Gastroesophageal sphincter (tissue), 4 donors: ENCODE measurements at regions not wholly inside any gene's neighbourhood (a gene's known extent, or its start where the extent isn't known, plus 50 kb on each side); places are given as distances from the start of the nearest gene placed in this dataset.

Source experiments
- ATAC-seq: fragments of 150-250 bp; one replicate; pipeline ENCODE4 v1.9.1; 2016; ENCODE audit warnings: mild to moderate bottlenecking, moderate library complexity
- H3K27ac ChIP-seq, 4 donors: fragments of 200-600 bp; sonication (generic) in 3 of 4; 1 replicate in 3 of 4; 2 replicates in 1 of 4; pipeline ENCODE4 v1.5.1; 2016 to 2019
- H3K27me3 ChIP-seq: fragments of 200-600 bp; sonication (generic); one replicate; pipeline ENCODE4 v1.5.1; 2019
- H3K36me3 ChIP-seq, 2 donors: fragments of 200-600 bp; sonication (generic); one replicate each; pipeline ENCODE4 v1.5.1; 2019; ENCODE audit warnings: control low read depth in 1 of 2
- H3K4me1 ChIP-seq, 3 donors: fragments of 200-600 bp; sonication (generic); 1 replicate in 2 of 3; 2 replicates in 1 of 3; pipeline ENCODE4 v1.5.1; 2016 to 2019; ENCODE audit warnings: control low read depth in 2 of 3
- H3K4me3 ChIP-seq, 2 donors: fragments of 200-600 bp; sonication (generic); one replicate each; pipeline ENCODE4 v1.5.1; 2019; ENCODE audit warnings: mild to moderate bottlenecking in 1 of 2, moderate library complexity in 1 of 2
- H3K9me3 ChIP-seq, 3 donors: fragments of 200-600 bp; sonication (generic); one replicate each; pipeline ENCODE4 v1.5.1; 2017 to 2019; ENCODE audit warnings: control low read depth in 2 of 3
- CTCF ChIP-seq, 4 experiments: fragments of 200-600 bp in 2 of 4; fragments of 450-650 bp in 2 of 4; sonication (generic) in 1 of 4; IDR thresholded peaks; one replicate each; pipeline ENCODE4 v1.5.1; 2017 to 2019; ENCODE audit warnings: antibody characterized with exemption in 4 of 4, mild to moderate bottlenecking in 2 of 4, moderate library complexity in 2 of 4
- EP300 ChIP-seq: sonication (generic); formaldehyde crosslinking; IDR thresholded peaks from one replicate; pipeline ENCODE4 v1.6.1; 2017; ENCODE audit warnings: antibody characterized with exemption, mild to moderate bottlenecking
- POLR2A ChIP-seq, 2 donors: fragments of 450-650 bp; IDR thresholded peaks; one replicate each; pipeline ENCODE4 v1.6.1; 2017; ENCODE audit warnings: antibody characterized with exemption in 2 of 2, mild to moderate bottlenecking in 2 of 2, moderate library complexity in 1 of 2
- POLR2AphosphoS5 ChIP-seq: sonication (generic); formaldehyde crosslinking; IDR thresholded peaks from one replicate; pipeline ENCODE4 v1.6.1; 2017; ENCODE audit warnings: antibody characterized with exemption
- WGBS, 2 donors: methylation state at CpG; one replicate each; pipeline ENCODE4 v1.1.5; 2018; ENCODE audit warnings: low coverage in 1 of 2; 5-methylcytosine and 5-hydroxymethylcytosine counted together

- no peak for TF ChIP-seq CTCF (IDR thresholded peaks at IDR 0.05)
- TF ChIP-seq POLR2AphosphoS5: no peak
- no peak for TF ChIP-seq EP300
- TF ChIP-seq POLR2A (IDR thresholded peaks at IDR 0.05): no peak
- no peaks in the 10 kb centered on the region for H3K27me3 ChIP-seq
- no peak overlapping the region for H3K27ac ChIP-seq
- ATAC-seq: no peak
- 91 to 100% methylated on average over 1 of the region's 1 CpG for WGBS, 2 donors
- no peaks in the 10 kb centered on the region for H3K36me3 ChIP-seq
- H3K4me1 ChIP-seq: no peaks in the 10 kb centered on the region
- H3K9me3 ChIP-seq: no peaks in the 10 kb centered on the region
- H3K4me3 ChIP-seq: no peak overlapping the region
Observed at GRCh38 chr18:25935356-25935755, 155.1 kb downstream of the SS18 start.

GRCh38 chr18:25931126-25931525 lies 159.3 kb downstream of the SS18 start:
- no peaks in the 10 kb centered on the region for H3K9me3 ChIP-seq
- no peak overlapping the region for H3K27ac ChIP-seq
- no peak for ATAC-seq
- no peaks in the 10 kb centered on the region for H3K27me3 ChIP-seq
- no peak overlapping the region for H3K4me3 ChIP-seq
- 94 to 100% methylated on average over 1 of the region's 1 CpG for WGBS, 2 donors
- H3K4me1 ChIP-seq: no peaks in the 10 kb centered on the region
- TF ChIP-seq EP300: no peak
- TF ChIP-seq POLR2AphosphoS5: no peak
- no peak for TF ChIP-seq CTCF (IDR thresholded peaks at IDR 0.05)
- no peak for TF ChIP-seq POLR2A (IDR thresholded peaks at IDR 0.05)
- no peaks in the 10 kb centered on the region for H3K36me3 ChIP-seq

- TF ChIP-seq CTCF (IDR thresholded peaks at IDR 0.05) (no peak), POLR2AphosphoS5 (no peak), POLR2A (IDR thresholded peaks at IDR 0.05) (no peak), EP300 (no peak)
- Histone ChIP-seq H3K27me3 (no peaks in the 10 kb centered on the region), H3K4me1 (no peaks in the 10 kb centered on the region), H3K4me3 (no peak overlapping the region), H3K27ac (no peak overlapping the region), H3K36me3 (no peaks in the 10 kb centered on the region), H3K9me3 (no peaks in the 10 kb centered on the region)
- ATAC-seq: no peak
- 67 to 70% methylated on average over 1 to 2 of the region's 2 CpGs for WGBS, 2 donors
Observed at GRCh38 chr18:25929787-25930186, 160.6 kb downstream of the SS18 start.

GRCh38 chr18:25927830-25928229 lies 162.6 kb downstream of the SS18 start:
- H3K36me3 ChIP-seq: no peaks in the 10 kb centered on the region
- H3K27ac ChIP-seq: no peak overlapping the region
- no peaks in the 10 kb centered on the region for H3K9me3 ChIP-seq
- H3K4me1 ChIP-seq: no peaks in the 10 kb centered on the region
- ATAC-seq: no peak
- WGBS, 2 donors: 72 to 74% methylated on average over 2 of the region's 2 CpGs
- H3K27me3 ChIP-seq: no peaks in the 10 kb centered on the region
- no peak for TF ChIP-seq EP300
- no peak for TF ChIP-seq POLR2A (IDR thresholded peaks at IDR 0.05)
- TF ChIP-seq CTCF (IDR thresholded peaks at IDR 0.05): no peak
- TF ChIP-seq POLR2AphosphoS5: no peak
- no peak overlapping the region for H3K4me3 ChIP-seq

GRCh38 chr18:25923193-25923592 lies 167.2 kb downstream of the SS18 start:
- H3K4me1 ChIP-seq: no peaks in the 10 kb centered on the region
- no peak for ATAC-seq
- no peaks in the 10 kb centered on the region for H3K27me3 ChIP-seq
- no peak overlapping the region for H3K27ac ChIP-seq
- no peaks in the 10 kb centered on the region for H3K36me3 ChIP-seq
- no peaks in the 10 kb centered on the region for H3K9me3 ChIP-seq
- 96 to 100% methylated on average over 3 to 4 of the region's 4 CpGs for WGBS, 2 donors
- no peak for TF ChIP-seq POLR2AphosphoS5
- no peak for TF ChIP-seq EP300
- TF ChIP-seq CTCF (IDR thresholded peaks at IDR 0.05): no peak
- no peak overlapping the region for H3K4me3 ChIP-seq
